Right atrium auricular region (tissue), 2 donors: ENCODE measurements at regions not wholly inside any gene's neighbourhood (a gene's known extent, or its start where the extent isn't known, plus 50 kb on each side); places are given as distances from the start of the nearest gene placed in this dataset.

Experiments
- DNase-seq: peaks from one replicate; pipeline ENCODE4 v3.0.0-alpha.2; 2019; ENCODE audit warnings: low spot score
- H3K27ac ChIP-seq, 2 donors: fragments of 200-600 bp; sonication (generic); 1 replicate in 1 of 2; 2 replicates in 1 of 2; pipeline ENCODE4 v1.5.1; 2016 to 2019
- H3K27me3 ChIP-seq, 2 donors: fragments of 200-600 bp; sonication (generic); one replicate each; pipeline versions ENCODE4 v1.5.1 to v1.6.0; 2017 to 2019
- H3K36me3 ChIP-seq: fragments of 200-600 bp; sonication (generic); one replicate; pipeline ENCODE4 v1.5.1; 2016
- H3K4me1 ChIP-seq, 2 donors: fragments of 200-600 bp; sonication (generic); one replicate each; pipeline versions ENCODE4 v1.5.1 to v1.6.0; 2017 to 2019
- H3K4me3 ChIP-seq, 2 donors: fragments of 200-600 bp; sonication (generic); 1 replicate in 1 of 2; 2 replicates in 1 of 2; pipeline ENCODE4 v1.5.1; 2017 to 2019; ENCODE audit warnings: mild to moderate bottlenecking in 1 of 2, moderate library complexity in 1 of 2
- H3K9me3 ChIP-seq, 2 donors: fragments of 200-600 bp; sonication (generic); one replicate each; pipeline ENCODE4 v1.5.1; 2019
- CTCF ChIP-seq, 2 donors: fragments of 200-600 bp; sonication (generic); IDR thresholded peaks; one replicate each; pipeline ENCODE4 v1.5.1; 2019; ENCODE audit warnings: antibody characterized with exemption in 2 of 2

GRCh38 chr18:68525091-68525490, 189.8 kb downstream of the TMX3 start:
- no peak overlapping the region for H3K27ac ChIP-seq
- DNase-seq = no peak
- no peak overlapping the region for H3K4me3 ChIP-seq
- no peaks in the 10 kb centered on the region for H3K27me3 ChIP-seq
- no peaks in the 10 kb centered on the region for H3K9me3 ChIP-seq
- no peak for TF ChIP-seq CTCF (IDR thresholded peaks at IDR 0.05)
- H3K36me3 ChIP-seq = no peaks in the 10 kb centered on the region
- H3K4me1 ChIP-seq = no peaks in the 10 kb centered on the region

GRCh38 chr18:68520406-68521075, 194.4 kb downstream of the TMX3 start:
- no peaks in the 10 kb centered on the region for H3K9me3 ChIP-seq
- no peak overlapping the region for H3K4me3 ChIP-seq
- no peak overlapping the region for H3K27ac ChIP-seq
- H3K27me3 ChIP-seq = no peaks in the 10 kb centered on the region
- no peaks in the 10 kb centered on the region for H3K36me3 ChIP-seq
- TF ChIP-seq CTCF (IDR thresholded peaks at IDR 0.05) = no peak
- no peak for DNase-seq
- H3K4me1 ChIP-seq = no peaks in the 10 kb centered on the region

GRCh38 chr18:68519336-68519735, 195.6 kb downstream of the TMX3 start:
- Histone ChIP-seq H3K36me3 (no peaks in the 10 kb centered on the region), H3K4me1 (no peaks in the 10 kb centered on the region), H3K27me3 (no peaks in the 10 kb centered on the region), H3K9me3 (no peaks in the 10 kb centered on the region), H3K27ac (no peak overlapping the region), H3K4me3 (no peak overlapping the region)
- TF ChIP-seq CTCF (IDR thresholded peaks at IDR 0.05) = no peak
- DNase-seq = no peak

GRCh38 chr18:68509902-68510301, 205.0 kb downstream of the TMX3 start:
- no peak for TF ChIP-seq CTCF (IDR thresholded peaks at IDR 0.05)
- no peak overlapping the region for H3K27ac ChIP-seq
- no peak overlapping the region for H3K4me3 ChIP-seq
- no peaks in the 10 kb centered on the region for H3K9me3 ChIP-seq
- DNase-seq = no peak
- no peaks in the 10 kb centered on the region for H3K27me3 ChIP-seq
- no peaks in the 10 kb centered on the region for H3K36me3 ChIP-seq
- no peaks in the 10 kb centered on the region for H3K4me1 ChIP-seq

- Histone ChIP-seq H3K4me1 (no peaks in the 10 kb centered on the region), H3K9me3 (no peaks in the 10 kb centered on the region), H3K27me3 (no peaks in the 10 kb centered on the region), H3K4me3 (no peak overlapping the region), H3K36me3 (no peaks in the 10 kb centered on the region), H3K27ac (no peak overlapping the region)
- no peak for TF ChIP-seq CTCF (IDR thresholded peaks at IDR 0.05)
- no peak for DNase-seq
Measured at GRCh38 chr18:68507781-68508180, 207.1 kb downstream of the TMX3 start.

- no peaks in the 10 kb centered on the region for H3K36me3 ChIP-seq
- H3K27ac ChIP-seq = no peak overlapping the region
- H3K27me3 ChIP-seq = no peaks in the 10 kb centered on the region
- H3K9me3 ChIP-seq = no peaks in the 10 kb centered on the region
- no peak overlapping the region for H3K4me3 ChIP-seq
- no peaks in the 10 kb centered on the region for H3K4me1 ChIP-seq
- TF ChIP-seq CTCF (IDR thresholded peaks at IDR 0.05) = no peak
- DNase-seq = no peak
Measured at GRCh38 chr18:68505178-68505574, 209.7 kb downstream of the TMX3 start.
